ENCODE measurements at regions not wholly inside any gene's neighbourhood (a gene's known extent, or its start where the extent isn't known, plus 50 kb on each side); places are given as distances from the start of the nearest gene placed in this dataset.

DNA sequence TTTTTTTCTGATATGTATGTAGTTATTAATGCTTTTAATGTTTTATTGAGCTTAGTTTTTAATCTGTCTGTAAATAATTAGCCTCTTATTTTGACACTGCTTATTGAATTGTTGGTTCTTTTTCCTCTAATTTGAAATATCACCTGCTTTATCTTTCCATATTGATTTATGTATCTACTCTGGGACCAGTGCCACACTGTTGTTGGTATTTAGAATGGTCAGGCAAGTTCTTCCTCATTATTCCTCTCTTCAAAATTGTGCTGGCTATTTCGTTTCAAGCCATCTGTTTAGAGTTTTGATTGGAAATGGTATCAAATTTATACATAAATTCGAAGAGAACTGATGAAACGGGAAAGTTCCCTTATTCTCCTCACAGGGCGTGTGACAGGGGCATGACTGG is 96.8 kb upstream of the APP start:
- TF ChIP-seq GATA2 (IDR thresholded peaks at IDR 0.05; ENCODE audit: low read depth, low read length) = no peak
- no peak for TF ChIP-seq GATA3 (IDR thresholded peaks at IDR 0.05; ENCODE audit: low read depth, low read length)
